H1 (cell line): ENCODE measurements at regions not wholly inside any gene's neighbourhood (a gene's known extent, or its start where the extent isn't known, plus 50 kb on each side); places are given as distances from the start of the nearest gene placed in this dataset.

Experiments
- ASH2L ChIP-seq: fragments of 200-600, 300-600 bp; sonication (generic); IDR thresholded peaks from one replicate; pipeline ENCODE4 v1.7.1; 2017; ENCODE audit warnings: low read length
- CBX5 ChIP-seq: fragments of 300-800, 300-1000 bp; sonication (generic); IDR thresholded peaks from 2 replicates; pipeline ENCODE4 v1.7.1; 2016; ENCODE audit warnings: antibody characterized with exemption, low read length, low read depth
- CBX8 ChIP-seq: fragments of 300-800, 300-1000 bp; sonication (generic); IDR thresholded peaks from 2 replicates; pipeline ENCODE4 v1.7.1; 2016; ENCODE audit warnings: low read depth, low read length, borderline replicate concordance
- CREB1 ChIP-seq: IDR thresholded peaks from 2 replicates; pipeline ENCODE4 v1.6.1; 2012; ENCODE audit warnings: inconsistent platforms
- FOSL1 ChIP-seq: IDR thresholded peaks from 2 replicates; pipeline ENCODE4 v1.6.1; 2011; ENCODE audit warnings: mild to moderate bottlenecking, low read depth, low read length, moderate library complexity; ENCODE audit not compliant: insufficient read depth
- POU5F1 ChIP-seq: IDR thresholded peaks from 2 replicates; pipeline ENCODE4 v1.6.1; 2011; ENCODE audit warnings: low read depth, mild to moderate bottlenecking, low read length, moderate library complexity
- TCF12 ChIP-seq: IDR thresholded peaks from 2 replicates; pipeline ENCODE4 v1.6.1; 2011; ENCODE audit warnings: low read depth, mild to moderate bottlenecking, low read length
- ZNF274 ChIP-seq: IDR thresholded peaks from 2 replicates; pipeline ENCODE4 v1.7.0; 2012; ENCODE audit warnings: low read length, borderline replicate concordance; ENCODE audit errors: extremely low read depth

DNA sequence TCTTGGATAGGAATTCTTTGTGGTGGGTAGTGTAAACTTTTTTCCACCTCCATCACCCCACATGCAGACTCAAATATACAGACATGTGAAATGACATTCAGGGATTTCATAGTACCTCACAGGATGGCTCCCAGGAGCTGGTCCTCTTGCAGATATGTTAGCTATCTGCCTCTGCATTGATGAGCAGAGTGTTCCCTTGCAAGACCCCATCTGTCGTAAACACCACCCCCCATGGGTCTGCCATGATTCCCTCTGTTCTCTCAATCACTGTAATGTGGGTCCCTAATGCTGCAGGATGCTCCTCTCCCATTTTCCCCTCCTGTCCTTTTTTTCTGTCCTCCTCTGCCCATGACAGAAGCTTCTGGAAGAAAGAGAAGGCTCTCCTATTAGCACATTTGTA lies 391.2 kb upstream of the PODXL start (continued):
- TF ChIP-seq POU5F1 (no peak), ASH2L (no peak), TCF12 (no peak), CREB1 (no peak), FOSL1 (no peak), ZNF274 (no peak), CBX8 (no peak), CBX5 (no peak)
